Gastrocnemius medialis (tissue), 4 donors: ENCODE measurements at regions not wholly inside any gene's neighbourhood (a gene's known extent, or its start where the extent isn't known, plus 50 kb on each side); places are given as distances from the start of the nearest gene placed in this dataset.

Source experiments
- POLR2A ChIP-seq, 2 donors: fragments of 450-650 bp; IDR thresholded peaks; one replicate each; pipeline ENCODE4 v1.6.1; 2017; ENCODE audit warnings: antibody characterized with exemption in 2 of 2, mild to moderate bottlenecking in 2 of 2, moderate library complexity in 2 of 2
- TF ChIP-seq, protein P1 (sequence below), 5 experiments: fragments of 450-650 bp in 3 of 5; fragments of 200-600 bp in 2 of 5; sonication (generic) in 2 of 5; IDR thresholded peaks in 4 of 5; conservative IDR thresholded peaks in 1 of 5; 1 replicate in 4 of 5; 2 replicates in 1 of 5; pipeline ENCODE4 v1.5.1; 2016 to 2019; ENCODE audit warnings: antibody characterized with exemption in 5 of 5, mild to moderate bottlenecking in 3 of 5, moderate library complexity in 3 of 5

- TF ChIP-seq, protein P1, sequence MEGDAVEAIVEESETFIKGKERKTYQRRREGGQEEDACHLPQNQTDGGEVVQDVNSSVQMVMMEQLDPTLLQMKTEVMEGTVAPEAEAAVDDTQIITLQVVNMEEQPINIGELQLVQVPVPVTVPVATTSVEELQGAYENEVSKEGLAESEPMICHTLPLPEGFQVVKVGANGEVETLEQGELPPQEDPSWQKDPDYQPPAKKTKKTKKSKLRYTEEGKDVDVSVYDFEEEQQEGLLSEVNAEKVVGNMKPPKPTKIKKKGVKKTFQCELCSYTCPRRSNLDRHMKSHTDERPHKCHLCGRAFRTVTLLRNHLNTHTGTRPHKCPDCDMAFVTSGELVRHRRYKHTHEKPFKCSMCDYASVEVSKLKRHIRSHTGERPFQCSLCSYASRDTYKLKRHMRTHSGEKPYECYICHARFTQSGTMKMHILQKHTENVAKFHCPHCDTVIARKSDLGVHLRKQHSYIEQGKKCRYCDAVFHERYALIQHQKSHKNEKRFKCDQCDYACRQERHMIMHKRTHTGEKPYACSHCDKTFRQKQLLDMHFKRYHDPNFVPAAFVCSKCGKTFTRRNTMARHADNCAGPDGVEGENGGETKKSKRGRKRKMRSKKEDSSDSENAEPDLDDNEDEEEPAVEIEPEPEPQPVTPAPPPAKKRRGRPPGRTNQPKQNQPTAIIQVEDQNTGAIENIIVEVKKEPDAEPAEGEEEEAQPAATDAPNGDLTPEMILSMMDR (IDR thresholded peaks at IDR 0.05 in 4 of 5, conservative IDR thresholded peaks at IDR 0.05 in 1 of 5): no peak
- no peak for TF ChIP-seq POLR2A (IDR thresholded peaks at IDR 0.05)
These were observed 110.7 kb upstream of the IL12B start for GRCh38 chr5:159440968-159441367.
